ENCODE measurements at regions not wholly inside any gene's neighbourhood (a gene's known extent, or its start where the extent isn't known, plus 50 kb on each side); places are given as distances from the start of the nearest gene placed in this dataset.
"Not testable (repeated sequence)": the region's sequence is repeated elsewhere in the genome, so short reads cannot be mapped to it uniquely, and the experiment has no call there.

GRCh38 chr2:3108710-3109702, 268.6 kb downstream of the EIPR1 start:
- no peak overlapping the region for H3K27ac ChIP-seq
- 89 to 91% (median 89%) methylated on average over 29 of the region's 29 CpGs for WGBS, 3 donors
- no peak overlapping the region for H3K4me3 ChIP-seq
- no peaks in the 10 kb centered on the region for H3K4me1 ChIP-seq (ENCODE audit: insufficient read depth)
- intact Hi-C loops (cut with DNase I) = no loop called here
- H3K36me3 ChIP-seq = no peaks in the 10 kb centered on the region
- H3K27me3 ChIP-seq = no peaks in the 10 kb centered on the region
- no peak for TF ChIP-seq POLR2A (IDR thresholded peaks at IDR 0.05)
- no peak for TF ChIP-seq CTCF (IDR thresholded peaks at IDR 0.05)
- TF ChIP-seq EP300 (IDR thresholded peaks at IDR 0.05) = no peak
- no peaks in the 10 kb centered on the region for H3K9me3 ChIP-seq
- DNase-seq = no peak

- Histone ChIP-seq H3K27me3 (no peaks in the 10 kb centered on the region), H3K4me1 (ENCODE audit: insufficient read depth) (no peaks in the 10 kb centered on the region), H3K4me3 (no peak overlapping the region), H3K9me3 (no peaks in the 10 kb centered on the region), H3K36me3 (no peaks in the 10 kb centered on the region), H3K27ac (no peak overlapping the region)
- DNase-seq = no peak
- TF ChIP-seq CTCF (IDR thresholded peaks at IDR 0.05) (no peak), EP300 (IDR thresholded peaks at IDR 0.05) (no peak), POLR2A (IDR thresholded peaks at IDR 0.05) (no peak)
- WGBS, 3 donors = 81 to 88% (median 87%) methylated on average over 14 of the region's 14 CpGs
- intact Hi-C loops (cut with DNase I) = no loop called here
Measured at GRCh38 chr2:3108105-3108504, 269.5 kb downstream of the EIPR1 start.

- DNase-seq = no peak
- Histone ChIP-seq H3K36me3 (no peaks in the 10 kb centered on the region), H3K4me1 (ENCODE audit: insufficient read depth) (no peaks in the 10 kb centered on the region), H3K27me3 (no peaks in the 10 kb centered on the region), H3K4me3 (no peak overlapping the region), H3K27ac (no peak overlapping the region), H3K9me3 (no peaks in the 10 kb centered on the region)
- TF ChIP-seq EP300 (IDR thresholded peaks at IDR 0.05) (no peak), POLR2A (IDR thresholded peaks at IDR 0.05) (no peak), CTCF (IDR thresholded peaks at IDR 0.05) (no peak)
- intact Hi-C loops (cut with DNase I) = no loop called here
- 83 to 86% (median 85%) methylated on average over 14 of the region's 14 CpGs for WGBS, 3 donors
Measured at GRCh38 chr2:3107567-3107966, 270.1 kb downstream of the EIPR1 start.

- Histone ChIP-seq H3K4me1 (ENCODE audit: insufficient read depth) (no peaks in the 10 kb centered on the region), H3K9me3 (no peaks in the 10 kb centered on the region), H3K36me3 (no peaks in the 10 kb centered on the region), H3K27ac (no peak overlapping the region), H3K27me3 (no peaks in the 10 kb centered on the region), H3K4me3 (no peak overlapping the region)
- TF ChIP-seq POLR2A (IDR thresholded peaks at IDR 0.05) = no peak
- TF ChIP-seq CTCF (IDR thresholded peaks at IDR 0.05) = no peak
- no peak for TF ChIP-seq EP300 (IDR thresholded peaks at IDR 0.05)
- 58 to 68% (median 67%) methylated on average over 17 of the region's 17 CpGs for WGBS, 3 donors
- DNase-seq = no peak
- intact Hi-C loops (cut with DNase I) = no loop called here
Measured at GRCh38 chr2:3105814-3106569, 271.6 kb downstream of the EIPR1 start.

- H3K27me3 ChIP-seq; intact Hi-C loops (cut with DNase I); H3K27ac ChIP-seq; H3K4me3 ChIP-seq; H3K36me3 ChIP-seq; H3K4me1 ChIP-seq (ENCODE audit: insufficient read depth); DNase-seq; H3K9me3 ChIP-seq: not testable (repeated sequence)
- 46 to 55% (median 50%) methylated on average over 14 of the region's 14 CpGs for WGBS, 3 donors
Measured at GRCh38 chr2:3104958-3105813, 272.4 kb downstream of the EIPR1 start.
